LNCAP (cell line): ENCODE measurements at regions not wholly inside any gene's neighbourhood (a gene's known extent, or its start where the extent isn't known, plus 50 kb on each side); places are given as distances from the start of the nearest gene placed in this dataset.

ENCODE experiments used
- TF ChIP-seq, protein P1 (sequence below): fragments of 450-650 bp; IDR thresholded peaks from 2 replicates; pipeline ENCODE4 v1.5.1; 2017; ENCODE audit warnings: mild to moderate bottlenecking

DNA sequence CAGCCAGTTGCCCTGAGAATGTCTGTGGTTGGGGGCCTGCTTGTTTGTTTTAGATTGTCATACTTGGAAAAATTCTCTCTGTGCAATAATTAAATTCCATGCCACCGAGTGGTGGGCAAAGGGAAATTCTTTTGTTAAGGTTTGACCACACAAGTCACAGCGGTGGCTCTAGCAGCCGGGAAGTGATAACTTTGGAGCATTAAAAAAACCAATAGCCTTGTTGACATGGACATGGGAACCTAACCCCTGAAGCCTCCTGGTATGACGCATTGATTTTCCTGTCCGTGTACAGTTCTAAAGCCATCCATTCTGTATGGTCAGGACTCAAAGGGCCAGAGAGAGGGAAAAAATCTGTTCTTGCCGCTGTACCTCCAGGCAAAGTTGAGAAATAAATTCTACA is 384.9 kb upstream of the ZNF507 start:
- TF ChIP-seq, protein P1, sequence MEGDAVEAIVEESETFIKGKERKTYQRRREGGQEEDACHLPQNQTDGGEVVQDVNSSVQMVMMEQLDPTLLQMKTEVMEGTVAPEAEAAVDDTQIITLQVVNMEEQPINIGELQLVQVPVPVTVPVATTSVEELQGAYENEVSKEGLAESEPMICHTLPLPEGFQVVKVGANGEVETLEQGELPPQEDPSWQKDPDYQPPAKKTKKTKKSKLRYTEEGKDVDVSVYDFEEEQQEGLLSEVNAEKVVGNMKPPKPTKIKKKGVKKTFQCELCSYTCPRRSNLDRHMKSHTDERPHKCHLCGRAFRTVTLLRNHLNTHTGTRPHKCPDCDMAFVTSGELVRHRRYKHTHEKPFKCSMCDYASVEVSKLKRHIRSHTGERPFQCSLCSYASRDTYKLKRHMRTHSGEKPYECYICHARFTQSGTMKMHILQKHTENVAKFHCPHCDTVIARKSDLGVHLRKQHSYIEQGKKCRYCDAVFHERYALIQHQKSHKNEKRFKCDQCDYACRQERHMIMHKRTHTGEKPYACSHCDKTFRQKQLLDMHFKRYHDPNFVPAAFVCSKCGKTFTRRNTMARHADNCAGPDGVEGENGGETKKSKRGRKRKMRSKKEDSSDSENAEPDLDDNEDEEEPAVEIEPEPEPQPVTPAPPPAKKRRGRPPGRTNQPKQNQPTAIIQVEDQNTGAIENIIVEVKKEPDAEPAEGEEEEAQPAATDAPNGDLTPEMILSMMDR, result no peak

- TF ChIP-seq, protein P1, result no peak
These were observed 384.2 kb upstream of the ZNF507 start for GRCh38 chr19:31961191-31961590.

DNA sequence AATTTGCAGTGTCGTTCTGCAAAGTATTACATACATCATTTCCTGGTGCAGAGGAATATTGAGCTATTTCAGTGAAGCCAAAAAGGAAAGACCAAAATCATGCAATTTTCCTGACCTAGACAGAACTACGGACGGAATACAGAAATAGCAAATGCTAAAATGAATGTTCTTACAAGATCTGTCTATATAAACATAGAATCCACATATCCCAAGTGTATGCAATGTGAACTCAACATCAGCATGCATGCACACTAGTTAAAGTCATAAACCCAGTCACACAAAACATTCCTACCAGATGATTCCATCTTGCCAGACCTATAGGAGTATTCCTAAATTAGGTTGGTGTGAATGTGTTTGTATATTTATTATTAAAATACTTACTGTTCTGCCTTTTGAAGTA is 383.7 kb upstream of the ZNF507 start:
- TF ChIP-seq, protein P1, result no peak

- TF ChIP-seq, protein P1, result no peak
These were observed 382.8 kb upstream of the ZNF507 start for GRCh38 chr19:31962561-31962996.

GRCh38 chr19:31963746-31964145 is 381.7 kb upstream of the ZNF507 start:
- TF ChIP-seq, protein P1, result no peak

DNA sequence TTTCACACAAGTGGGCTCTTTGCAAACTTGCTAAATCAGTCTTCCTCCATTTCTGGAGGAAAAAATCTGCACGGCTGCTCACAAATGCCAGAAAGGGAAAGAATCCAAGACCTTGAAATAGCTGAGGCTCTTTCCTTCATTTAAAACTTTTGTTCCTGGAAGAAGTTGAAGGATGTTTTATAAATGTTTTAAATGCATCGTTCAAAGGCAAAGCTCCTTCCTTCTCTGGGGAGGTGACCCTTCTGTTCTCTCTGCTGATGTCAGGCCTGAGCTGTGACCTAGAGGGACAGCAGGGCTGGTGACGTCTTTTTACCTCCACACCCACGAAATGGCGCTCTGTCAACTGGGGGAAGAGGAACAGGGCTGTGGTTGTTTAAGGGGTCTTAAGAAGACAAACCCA is 376.4 kb upstream of the ZNF507 start:
- TF ChIP-seq, protein P1, result no peak

DNA sequence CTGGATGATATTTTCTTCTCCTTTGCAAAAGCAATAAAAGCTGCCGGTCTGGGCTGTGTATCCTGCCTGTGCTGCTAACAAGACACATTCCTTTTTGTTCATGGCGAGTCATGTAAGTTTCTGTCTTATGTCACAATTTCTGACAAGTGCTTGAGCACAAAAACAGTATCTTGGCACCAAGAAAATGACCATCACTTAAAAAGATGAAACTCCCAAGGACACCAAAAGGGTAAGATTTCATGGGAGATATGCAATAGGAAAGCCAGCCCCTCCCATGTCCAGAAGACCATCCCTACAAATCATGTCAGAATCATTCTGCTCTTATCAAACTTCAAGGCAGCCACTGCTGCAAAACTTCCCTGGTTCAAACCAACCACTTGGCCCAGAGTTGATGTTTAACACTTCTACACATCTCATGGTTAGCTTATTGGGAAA is 375.4 kb upstream of the ZNF507 start:
- TF ChIP-seq, protein P1, result no peak

DNA sequence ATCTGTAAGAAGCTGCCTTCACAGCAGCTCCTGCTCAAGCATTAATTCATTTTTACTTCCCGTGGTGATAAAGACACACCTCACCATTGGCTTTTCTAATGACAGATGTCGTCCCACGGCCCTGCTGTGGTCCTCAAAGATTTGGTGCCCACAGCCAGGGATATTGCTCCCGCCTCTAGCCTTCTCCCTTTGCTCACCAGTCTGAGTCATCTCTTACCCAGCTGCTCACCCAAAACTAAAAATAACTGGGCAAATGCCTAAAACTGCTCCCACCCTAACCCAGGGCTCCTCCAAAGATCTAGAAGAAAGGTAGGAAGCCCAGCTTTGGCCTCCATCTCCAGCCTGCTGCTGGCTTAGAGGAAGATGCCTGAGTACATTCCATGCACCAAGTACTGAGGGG is 371.1 kb upstream of the ZNF507 start:
- TF ChIP-seq, protein P1, result no peak
